H1 (cell line): ENCODE measurements at regions not wholly inside any gene's neighbourhood (a gene's known extent, or its start where the extent isn't known, plus 50 kb on each side); places are given as distances from the start of the nearest gene placed in this dataset.

Source experiments
- CEBPB ChIP-seq: IDR thresholded peaks from 2 replicates; pipeline ENCODE4 v1.6.1; 2012; ENCODE audit warnings: low read depth, low read length
- EP300 ChIP-seq, 2 experiments: IDR thresholded peaks; 1 replicate in 1 of 2; 2 replicates in 1 of 2; pipeline ENCODE4 v1.6.1; 2011 to 2012; ENCODE audit warnings: low read depth in 2 of 2, low read length in 2 of 2, mild to moderate bottlenecking in 2 of 2, borderline replicate concordance in 1 of 2, inconsistent platforms in 1 of 2, moderate library complexity in 1 of 2
- EZH2 ChIP-seq: fragments of 200-600 bp; sonication (generic); IDR thresholded peaks from 2 replicates; pipeline ENCODE4 v1.7.1; 2012; ENCODE audit warnings: low read depth, mild to moderate bottlenecking, moderate library complexity, low read length, inconsistent platforms; ENCODE audit not compliant: severe bottlenecking
- FOSL1 ChIP-seq: IDR thresholded peaks from 2 replicates; pipeline ENCODE4 v1.6.1; 2011; ENCODE audit warnings: mild to moderate bottlenecking, low read depth, low read length, moderate library complexity; ENCODE audit not compliant: insufficient read depth
- KDM5A ChIP-seq: fragments of 200-600 bp; IDR thresholded peaks from 2 replicates; pipeline ENCODE4 v1.7.1; 2012; ENCODE audit warnings: mild to moderate bottlenecking, low read length, inconsistent platforms, mixed read lengths
- NRF1 ChIP-seq: IDR thresholded peaks from 2 replicates; pipeline ENCODE4 v1.6.1; 2011; ENCODE audit warnings: mild to moderate bottlenecking, low read depth, low read length, improper control_type of control experiment
- POLR2A ChIP-seq, 2 experiments: IDR thresholded peaks; 1 replicate in 1 of 2; 2 replicates in 1 of 2; pipeline ENCODE4 v1.6.1; 2011; ENCODE audit warnings: low read depth in 2 of 2, low read length in 2 of 2, mild to moderate bottlenecking in 2 of 2; ENCODE audit errors: control extremely low read depth in 1 of 2
- SAP30 ChIP-seq: fragments of 300-600 bp; sonication (generic); IDR thresholded peaks from 2 replicates; pipeline ENCODE4 v1.7.1; 2012; ENCODE audit warnings: low read length, moderate library complexity, mild to moderate bottlenecking, inconsistent platforms; ENCODE audit not compliant: insufficient read depth, insufficient replicate concordance
- SP2 ChIP-seq: IDR thresholded peaks from 2 replicates; pipeline ENCODE4 v1.6.1; 2012; ENCODE audit warnings: mild to moderate bottlenecking, low read length, inconsistent platforms
- SUZ12 ChIP-seq: fragments of 200-600 bp; sonication (generic); IDR thresholded peaks from 2 replicates; pipeline ENCODE4 v1.6.1; 2012; ENCODE audit warnings: mild to moderate bottlenecking, inconsistent platforms, low read length, moderate library complexity, mixed read lengths
- TAF1 ChIP-seq: IDR thresholded peaks from 2 replicates; pipeline ENCODE4 v1.6.1; 2011; ENCODE audit warnings: mild to moderate bottlenecking, low read depth, low read length
- TF ChIP-seq, protein P1 (sequence below), 3 experiments: IDR thresholded peaks; 1 replicate in 2 of 3; 2 replicates in 1 of 3; pipeline versions ENCODE4 v1.5.1 to v1.6.1; 2011; ENCODE audit warnings: low read length in 3 of 3, mild to moderate bottlenecking in 3 of 3, inconsistent platforms in 2 of 3, low read depth in 1 of 3, moderate library complexity in 1 of 3; ENCODE audit not compliant: insufficient read depth in 1 of 3; ENCODE audit errors: control extremely low read depth in 1 of 3
- TF ChIP-seq, protein P2 (sequence below): IDR thresholded peaks from 2 replicates; pipeline ENCODE4 v1.6.1; 2012; ENCODE audit warnings: inconsistent platforms
- TF ChIP-seq, protein P3 (sequence below): IDR thresholded peaks from 2 replicates; pipeline ENCODE4 v1.6.1; 2011; ENCODE audit warnings: low read length, improper control_type of control experiment

DNA sequence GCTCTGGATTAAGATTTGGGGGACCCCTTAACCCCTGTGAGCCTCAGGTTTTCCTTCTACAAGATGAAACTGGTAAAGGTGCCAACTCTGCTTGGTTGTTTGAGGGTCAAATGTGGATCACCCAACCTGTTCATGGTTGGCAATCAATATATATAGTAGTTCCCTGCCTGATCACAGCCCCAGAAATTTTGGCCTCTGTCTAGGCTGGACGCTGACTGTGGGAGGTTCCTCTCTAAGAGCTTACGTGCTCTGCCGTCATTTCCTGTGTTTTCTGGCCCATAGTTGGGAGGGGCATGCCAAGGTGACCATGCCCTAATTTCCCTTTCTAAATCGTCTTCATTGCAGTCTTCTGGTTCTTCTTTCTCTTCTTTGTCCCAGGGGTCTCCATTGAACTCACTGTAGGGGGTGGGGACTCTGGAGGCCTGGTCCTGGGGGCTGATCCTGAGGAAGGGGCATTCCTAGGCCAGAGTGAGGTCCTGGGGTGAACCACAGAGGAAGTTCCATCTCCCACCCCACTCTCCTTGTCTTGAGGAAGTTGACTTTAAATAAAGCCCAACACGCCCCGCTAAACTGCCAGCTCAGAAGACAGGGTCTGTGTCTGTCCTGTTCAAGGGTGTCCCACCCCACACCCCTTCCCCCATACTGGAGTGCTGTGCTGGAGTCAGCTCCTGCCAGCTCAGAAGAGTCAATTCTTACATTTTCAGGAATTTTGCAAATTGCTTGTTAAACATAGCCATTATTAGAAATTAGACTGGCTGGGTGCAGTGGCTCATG is 98.9 kb upstream of the SDK1 start:
- TF ChIP-seq NRF1 (no peak), SUZ12 (no peak), POLR2A (IDR thresholded peaks at IDR 0.05; ENCODE audit: control extremely low read depth in 1 of 2, low read depth in 2 of 2, low read length in 2 of 2) (no peak), KDM5A (no peak), EZH2 (no peak), EP300 (IDR thresholded peaks at IDR 0.05; ENCODE audit: borderline replicate concordance in 1 of 2, low read depth in 2 of 2, low read length in 2 of 2) (no peak), SAP30 (no peak), CEBPB (no peak), FOSL1 (no peak), TAF1 (no peak), SP2 (no peak)
- TF ChIP-seq, protein P1, sequence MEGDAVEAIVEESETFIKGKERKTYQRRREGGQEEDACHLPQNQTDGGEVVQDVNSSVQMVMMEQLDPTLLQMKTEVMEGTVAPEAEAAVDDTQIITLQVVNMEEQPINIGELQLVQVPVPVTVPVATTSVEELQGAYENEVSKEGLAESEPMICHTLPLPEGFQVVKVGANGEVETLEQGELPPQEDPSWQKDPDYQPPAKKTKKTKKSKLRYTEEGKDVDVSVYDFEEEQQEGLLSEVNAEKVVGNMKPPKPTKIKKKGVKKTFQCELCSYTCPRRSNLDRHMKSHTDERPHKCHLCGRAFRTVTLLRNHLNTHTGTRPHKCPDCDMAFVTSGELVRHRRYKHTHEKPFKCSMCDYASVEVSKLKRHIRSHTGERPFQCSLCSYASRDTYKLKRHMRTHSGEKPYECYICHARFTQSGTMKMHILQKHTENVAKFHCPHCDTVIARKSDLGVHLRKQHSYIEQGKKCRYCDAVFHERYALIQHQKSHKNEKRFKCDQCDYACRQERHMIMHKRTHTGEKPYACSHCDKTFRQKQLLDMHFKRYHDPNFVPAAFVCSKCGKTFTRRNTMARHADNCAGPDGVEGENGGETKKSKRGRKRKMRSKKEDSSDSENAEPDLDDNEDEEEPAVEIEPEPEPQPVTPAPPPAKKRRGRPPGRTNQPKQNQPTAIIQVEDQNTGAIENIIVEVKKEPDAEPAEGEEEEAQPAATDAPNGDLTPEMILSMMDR (IDR thresholded peaks at IDR 0.05; ENCODE audit: control extremely low read depth in 1 of 3, insufficient read depth in 1 of 3, low read depth in 1 of 3, low read length in 3 of 3): no peak
- TF ChIP-seq, protein P2, sequence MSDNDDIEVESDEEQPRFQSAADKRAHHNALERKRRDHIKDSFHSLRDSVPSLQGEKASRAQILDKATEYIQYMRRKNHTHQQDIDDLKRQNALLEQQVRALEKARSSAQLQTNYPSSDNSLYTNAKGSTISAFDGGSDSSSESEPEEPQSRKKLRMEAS: no peak
- TF ChIP-seq, protein P3, sequence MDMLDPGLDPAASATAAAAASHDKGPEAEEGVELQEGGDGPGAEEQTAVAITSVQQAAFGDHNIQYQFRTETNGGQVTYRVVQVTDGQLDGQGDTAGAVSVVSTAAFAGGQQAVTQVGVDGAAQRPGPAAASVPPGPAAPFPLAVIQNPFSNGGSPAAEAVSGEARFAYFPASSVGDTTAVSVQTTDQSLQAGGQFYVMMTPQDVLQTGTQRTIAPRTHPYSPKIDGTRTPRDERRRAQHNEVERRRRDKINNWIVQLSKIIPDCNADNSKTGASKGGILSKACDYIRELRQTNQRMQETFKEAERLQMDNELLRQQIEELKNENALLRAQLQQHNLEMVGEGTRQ: no peak
